CD14-positive monocyte (primary cell): ENCODE measurements at regions not wholly inside any gene's neighbourhood (a gene's known extent, or its start where the extent isn't known, plus 50 kb on each side); places are given as distances from the start of the nearest gene placed in this dataset.
A peak's percentile ranks its signal among the peaks of the same experiment; 100 is the strongest.

Experiments used
- DNase-seq, 3 donors: peaks; one replicate each; pipeline ENCODE4 v3.0.0-alpha.2; 2011 to 2022
- H2AFZ ChIP-seq: 2 replicates; pipeline ENCODE4 v1.6.0; 2012; ENCODE audit warnings: mild to moderate bottlenecking, low read depth, low read length, inconsistent platforms; ENCODE audit not compliant: insufficient read depth, poor library complexity, severe bottlenecking
- H3K27ac ChIP-seq, 2 donors: 1 replicate in 1 of 2; 2 replicates in 1 of 2; pipeline ENCODE4 v1.5.1; 2012 to 2013; ENCODE audit warnings: low read length in 2 of 2, control low read depth in 1 of 2, inconsistent platforms in 1 of 2, low read depth in 1 of 2, mild to moderate bottlenecking in 1 of 2
- H3K27me3 ChIP-seq, 2 donors: one replicate each; pipeline versions ENCODE4 v1.6.0 to v1.6.1; 2011 to 2013; ENCODE audit warnings: low read length in 2 of 2; ENCODE audit not compliant: control insufficient read depth in 2 of 2, insufficient read depth in 2 of 2
- H3K36me3 ChIP-seq, 2 donors: replicated peaks in 1 of 2; 1 replicate in 1 of 2; 2 replicates in 1 of 2; pipeline versions ENCODE4 v1.5.1 to v1.6.1; 2012 to 2013; ENCODE audit warnings: low read length in 2 of 2, control low read depth in 1 of 2, inconsistent platforms in 1 of 2, mild to moderate bottlenecking in 1 of 2; ENCODE audit not compliant: insufficient read depth in 2 of 2, control insufficient read depth in 1 of 2
- H3K4me1 ChIP-seq, 2 donors: 1 replicate in 1 of 2; 2 replicates in 1 of 2; pipeline versions ENCODE4 v1.5.1 to v1.6.1; 2012 to 2013; ENCODE audit warnings: low read length in 2 of 2, control low read depth in 1 of 2, inconsistent platforms in 1 of 2, mild to moderate bottlenecking in 1 of 2, moderate library complexity in 1 of 2; ENCODE audit not compliant: insufficient read depth in 2 of 2, control insufficient read depth in 1 of 2
- H3K4me2 ChIP-seq: replicated peaks from 2 replicates; pipeline ENCODE3; 2012; ENCODE audit warnings: low read length, moderate library complexity, mild to moderate bottlenecking; ENCODE audit not compliant: poor library complexity, severe bottlenecking; ENCODE audit errors: extremely low read depth
- H3K4me3 ChIP-seq, 3 experiments: fragments of 200-600 bp in 1 of 3; sonication (generic) in 1 of 3; replicated peaks in 1 of 3; 1 replicate in 2 of 3; 2 replicates in 1 of 3; pipeline ENCODE4 v1.5.1; 2011 to 2013; ENCODE audit warnings: low read length in 3 of 3, mild to moderate bottlenecking in 3 of 3, control low read depth in 2 of 3, low read depth in 2 of 3, inconsistent platforms in 1 of 3, moderate library complexity in 1 of 3
- H3K79me2 ChIP-seq: 2 replicates; pipeline ENCODE4 v1.6.0; 2012; ENCODE audit warnings: mild to moderate bottlenecking, control low read depth, inconsistent platforms, low read length, moderate library complexity; ENCODE audit not compliant: insufficient read depth
- H3K9ac ChIP-seq: 2 replicates; pipeline ENCODE4 v1.6.0; 2017; ENCODE audit warnings: low read length, mild to moderate bottlenecking; ENCODE audit not compliant: insufficient read depth, poor library complexity, severe bottlenecking
- H3K9me3 ChIP-seq, 2 donors: replicated peaks in 1 of 2; 1 replicate in 1 of 2; 2 replicates in 1 of 2; pipeline versions ENCODE4 v1.5.1 to v1.6.1; 2012 to 2013; ENCODE audit warnings: low read length in 2 of 2, control low read depth in 1 of 2; ENCODE audit not compliant: control insufficient read depth in 1 of 2, insufficient read depth in 1 of 2
- H4K20me1 ChIP-seq: 2 replicates; pipeline ENCODE4 v1.6.0; 2012; ENCODE audit warnings: mild to moderate bottlenecking, low read length, control low read depth, moderate library complexity; ENCODE audit not compliant: insufficient read depth
- H3K27ac Mint-ChIP-seq, 7 donors: one replicate each; pipeline ENCODE4 v1.8.0; 2020; ENCODE audit warnings: mild to moderate bottlenecking in 7 of 7, mixed read lengths in 7 of 7, moderate library complexity in 6 of 7, inconsistent platforms in 2 of 7
- H3K27me3 Mint-ChIP-seq, 3 donors: one replicate each; pipeline ENCODE4 v1.8.0; 2021 to 2022; ENCODE audit warnings: low read depth in 3 of 3, mild to moderate bottlenecking in 3 of 3, mixed read lengths in 3 of 3, moderate library complexity in 3 of 3, inconsistent platforms in 1 of 3
- H3K36me3 Mint-ChIP-seq, 2 donors: one replicate each; pipeline ENCODE4 v1.8.0; 2020; ENCODE audit warnings: mixed read lengths in 2 of 2, inconsistent platforms in 1 of 2, mild to moderate bottlenecking in 1 of 2
- H3K4me1 Mint-ChIP-seq: one replicate; pipeline ENCODE4 v1.8.0; 2020; ENCODE audit warnings: mild to moderate bottlenecking, mixed read lengths
- H3K4me3 Mint-ChIP-seq, 2 donors: one replicate each; pipeline ENCODE4 v1.8.0; 2020; ENCODE audit warnings: mild to moderate bottlenecking in 2 of 2, mixed read lengths in 2 of 2, moderate library complexity in 1 of 2
- H3K9me3 Mint-ChIP-seq, 7 donors: one replicate each; pipeline ENCODE4 v1.8.0; 2020 to 2022; ENCODE audit warnings: mixed read lengths in 7 of 7, mild to moderate bottlenecking in 6 of 7, moderate library complexity in 6 of 7, inconsistent platforms in 2 of 7
- WGBS: methylation state at CpG from one replicate; pipeline ENCODE4 v1.1.5; 2013; ENCODE audit warnings: missing lambda C conversion rate; ENCODE audit not compliant: insufficient coverage; 5-methylcytosine and 5-hydroxymethylcytosine counted together
- intact Hi-C, 2 donors: fragments of 100-400 bp; cut with micrococcal nuclease; formaldehyde crosslinking; loops; one replicate each; pipeline versions ENCODE4 v1.15.0 to v1.15.1; 2023
- TF ChIP-seq, protein P1 (sequence below): fragments of 200-600 bp; IDR thresholded peaks from one replicate; pipeline ENCODE4 v1.8.0; 2022; ENCODE audit warnings: antibody characterized with exemption, mild to moderate bottlenecking

DNA sequence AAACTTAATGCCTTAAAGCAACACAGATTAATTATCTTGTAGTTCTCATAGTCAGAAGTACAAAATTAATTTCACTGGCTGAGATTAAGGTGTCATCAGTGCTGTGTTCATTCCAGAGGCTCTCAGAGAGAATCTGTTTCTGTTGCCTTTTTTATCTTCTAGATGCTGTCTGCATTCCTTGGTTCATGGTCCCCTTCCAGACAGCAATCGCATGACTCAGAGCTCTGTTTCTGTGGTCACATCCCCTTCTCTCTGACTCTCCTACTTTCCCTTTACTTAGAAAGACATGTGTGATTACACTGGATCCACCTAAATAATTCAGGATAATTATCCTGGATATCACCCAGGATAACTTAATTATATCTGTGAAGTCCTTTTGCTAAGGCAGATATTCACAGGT is 148.6 kb downstream of the MAIP1 start:
- H3K27ac Mint-ChIP-seq = no peak overlapping the region
- Histone ChIP-seq H4K20me1 (no peaks in the 10 kb centered on the region), H3K9me3 (no peaks in the 10 kb centered on the region), H3K79me2 (no peaks in the 10 kb centered on the region), H3K27me3 (no peaks in the 10 kb centered on the region), H3K4me1 (no peaks in the 10 kb centered on the region), H3K36me3 (no peaks in the 10 kb centered on the region), H3K4me2 (no peak overlapping the region), H3K27ac (no peak overlapping the region), H2AFZ (no peak overlapping the region), H3K9ac (no peak overlapping the region), H3K4me3 (no peak overlapping the region)
- TF ChIP-seq, protein P1, sequence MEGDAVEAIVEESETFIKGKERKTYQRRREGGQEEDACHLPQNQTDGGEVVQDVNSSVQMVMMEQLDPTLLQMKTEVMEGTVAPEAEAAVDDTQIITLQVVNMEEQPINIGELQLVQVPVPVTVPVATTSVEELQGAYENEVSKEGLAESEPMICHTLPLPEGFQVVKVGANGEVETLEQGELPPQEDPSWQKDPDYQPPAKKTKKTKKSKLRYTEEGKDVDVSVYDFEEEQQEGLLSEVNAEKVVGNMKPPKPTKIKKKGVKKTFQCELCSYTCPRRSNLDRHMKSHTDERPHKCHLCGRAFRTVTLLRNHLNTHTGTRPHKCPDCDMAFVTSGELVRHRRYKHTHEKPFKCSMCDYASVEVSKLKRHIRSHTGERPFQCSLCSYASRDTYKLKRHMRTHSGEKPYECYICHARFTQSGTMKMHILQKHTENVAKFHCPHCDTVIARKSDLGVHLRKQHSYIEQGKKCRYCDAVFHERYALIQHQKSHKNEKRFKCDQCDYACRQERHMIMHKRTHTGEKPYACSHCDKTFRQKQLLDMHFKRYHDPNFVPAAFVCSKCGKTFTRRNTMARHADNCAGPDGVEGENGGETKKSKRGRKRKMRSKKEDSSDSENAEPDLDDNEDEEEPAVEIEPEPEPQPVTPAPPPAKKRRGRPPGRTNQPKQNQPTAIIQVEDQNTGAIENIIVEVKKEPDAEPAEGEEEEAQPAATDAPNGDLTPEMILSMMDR = no peak
- DNase-seq = no peak
- WGBS = no CpG with 5 or more reads among the region's 1 CpG
- H3K27me3 Mint-ChIP-seq = peaks cover 0 to 3% (median 3%) of the 10 kb centered on the region in 3 donors
- H3K4me3 Mint-ChIP-seq = no peak overlapping the region
- H3K36me3 Mint-ChIP-seq = no peaks in the 10 kb centered on the region
- no peaks in the 10 kb centered on the region for H3K4me1 Mint-ChIP-seq
- H3K9me3 Mint-ChIP-seq = peaks cover 0 to 2% (median 0%) of the 10 kb centered on the region in 7 donors
- intact Hi-C loops = no loop called here

DNA sequence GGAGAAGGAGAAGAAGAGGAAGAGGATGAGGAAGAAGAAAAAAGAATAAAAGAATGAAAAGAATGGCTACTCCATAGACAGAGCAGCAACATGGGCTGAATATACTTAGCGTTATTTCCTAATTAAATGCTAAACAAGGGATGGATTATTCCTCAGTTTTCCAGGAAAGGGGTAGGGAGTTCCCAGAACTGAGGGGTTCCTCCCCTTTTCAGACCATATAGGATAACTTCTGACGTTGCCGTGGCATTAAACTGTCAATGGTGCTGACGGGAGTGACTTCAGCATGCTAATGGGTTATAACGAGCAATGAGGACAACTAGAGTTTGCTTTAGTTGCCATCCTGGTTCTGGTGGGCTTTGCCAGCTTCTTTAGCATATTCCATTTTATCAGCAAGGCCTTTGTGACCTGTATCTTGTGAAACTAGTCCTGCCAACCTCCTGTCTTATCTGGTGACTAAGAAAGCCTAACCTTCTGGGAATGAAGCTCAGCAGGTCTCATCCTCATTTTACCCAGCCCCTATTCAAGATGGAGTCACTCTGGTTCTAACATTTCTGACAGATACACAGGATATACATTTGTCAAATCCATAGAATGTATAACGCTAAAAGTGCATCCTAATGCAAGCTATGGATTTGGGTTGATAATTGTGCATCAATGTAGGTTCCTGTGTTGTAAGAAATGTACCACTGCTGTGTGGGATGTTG is 152.3 kb downstream of the MAIP1 start:
- no peaks in the 10 kb centered on the region for H3K79me2 ChIP-seq
- no peak overlapping the region for H3K4me2 ChIP-seq
- no peak overlapping the region for H3K4me3 ChIP-seq
- H3K27ac ChIP-seq = no peak overlapping the region
- no peaks in the 10 kb centered on the region for H3K4me1 ChIP-seq
- intact Hi-C loops = no loop called here
- 100% methylated on average over 2 of the region's 6 CpGs for WGBS
- H3K27me3 ChIP-seq = no peaks in the 10 kb centered on the region
- Mint-ChIP-seq H3K27me3 (peaks cover 0 to 3% (median 1%) of the 10 kb centered on the region in 3 donors), H3K9me3 (peaks cover 0 to 2% (median 0%) of the 10 kb centered on the region in 7 donors), H3K27ac (peak overlapping the region in 1 of 7 donors; percentile 76), H3K4me1 (no peaks in the 10 kb centered on the region), H3K36me3 (no peaks in the 10 kb centered on the region), H3K4me3 (no peak overlapping the region)
- no peaks in the 10 kb centered on the region for H3K9me3 ChIP-seq
- H3K9ac ChIP-seq = no peak overlapping the region
- H3K36me3 ChIP-seq = no peaks in the 10 kb centered on the region
- DNase-seq = no peak
- H4K20me1 ChIP-seq = no peaks in the 10 kb centered on the region
- TF ChIP-seq, protein P1 = no peak
- no peak overlapping the region for H2AFZ ChIP-seq
